IMR-90 (cell line): ENCODE measurements at regions not wholly inside any gene's neighbourhood (a gene's known extent, or its start where the extent isn't known, plus 50 kb on each side); places are given as distances from the start of the nearest gene placed in this dataset.

ENCODE experiments used
- ATAC-seq: fragments of 200-7000 bp; cut with Tn5 transposase; 2 replicates; pipeline ENCODE4 v1.9.1; 2020; ENCODE audit warnings: low read depth, mild to moderate bottlenecking, moderate library complexity
- BruUV-seq: library from RNA; stranded (reverse); fragments of 400-500 nt; replicated peaks from 2 replicates; lab custom pipeline; 2021; lab: Mats Ljungman, UMichigan
- CTCF ChIA-PET: fragments of 300-600 bp; formaldehyde crosslinking; extraction: SDS; loops from one replicate; lab custom pipeline; 2021; ENCODE audit warnings: antibody characterized with exemption; lab: Yijun Ruan, JAX
- POLR2A ChIA-PET: fragments of 300-600 bp; sonication (Branson Sonifier 250); formaldehyde crosslinking; loops from one replicate; lab custom pipeline; 2022; ENCODE audit warnings: antibody characterized with exemption; ENCODE audit not compliant: unreplicated experiment; lab: Charles Lee
- DNase-seq: peaks from one replicate; pipeline ENCODE4 v3.0.0; 2013
- H2AFZ ChIP-seq: replicated peaks from 2 replicates; pipeline ENCODE3; 2013; ENCODE audit warnings: low read length, mild to moderate bottlenecking; ENCODE audit not compliant: poor library complexity
- H2AK5ac ChIP-seq: 2 replicates; pipeline ENCODE4 v1.6.1; 2013; ENCODE audit warnings: low read depth, low read length, inconsistent platforms
- H2AK9ac ChIP-seq: replicated peaks from 2 replicates; pipeline ENCODE3; 2013; ENCODE audit warnings: mild to moderate bottlenecking, low read depth, low read length, moderate library complexity; ENCODE audit not compliant: poor library complexity
- H2BK120ac ChIP-seq: 2 replicates; pipeline ENCODE4 v1.6.1; 2013; ENCODE audit warnings: low read depth, low read length, inconsistent platforms
- H2BK15ac ChIP-seq: 3 replicates; pipeline ENCODE4 v1.6.1; 2013; ENCODE audit warnings: low read depth, low read length, inconsistent platforms
- H2BK20ac ChIP-seq: 2 replicates; pipeline ENCODE4 v1.6.1; 2013; ENCODE audit warnings: low read depth, mild to moderate bottlenecking, inconsistent platforms, low read length, moderate library complexity
- H2BK5ac ChIP-seq: 2 replicates; pipeline ENCODE4 v1.6.1; 2013; ENCODE audit warnings: mild to moderate bottlenecking, low read depth, low read length, inconsistent platforms; ENCODE audit not compliant: poor library complexity, severe bottlenecking
- H3K14ac ChIP-seq: replicated peaks from 2 replicates; pipeline ENCODE4 v1.6.1; 2013; ENCODE audit warnings: low read depth, low read length, inconsistent platforms
- H3K18ac ChIP-seq: 2 replicates; pipeline ENCODE4 v1.6.1; 2013; ENCODE audit warnings: low read depth, low read length, control low read depth
- H3K23ac ChIP-seq: 2 replicates; pipeline ENCODE4 v1.6.1; 2013; ENCODE audit warnings: low read depth, low read length, inconsistent platforms
- H3K27ac ChIP-seq: 2 replicates; pipeline ENCODE4 v1.5.1; 2013; ENCODE audit warnings: mild to moderate bottlenecking, control low read depth, low read length; ENCODE audit not compliant: insufficient read depth
- H3K27me3 ChIP-seq: 2 replicates; pipeline ENCODE4 v1.6.1; 2013; ENCODE audit warnings: low read length; ENCODE audit not compliant: control insufficient read depth, insufficient read depth
- H3K36me3 ChIP-seq: 2 replicates; pipeline ENCODE4 v1.6.1; 2013; ENCODE audit warnings: low read length, mixed read lengths; ENCODE audit not compliant: control insufficient read depth, insufficient read depth
- H3K4ac ChIP-seq: 2 replicates; pipeline ENCODE4 v1.6.1; 2013; ENCODE audit warnings: low read depth, low read length, inconsistent platforms
- H3K4me1 ChIP-seq: 2 replicates; pipeline ENCODE4 v1.6.1; 2013; ENCODE audit warnings: low read length, mixed read lengths; ENCODE audit not compliant: control insufficient read depth, insufficient read depth
- H3K4me2 ChIP-seq: 2 replicates; pipeline ENCODE4 v1.6.1; 2013; ENCODE audit warnings: low read depth, mild to moderate bottlenecking, control low read depth, low read length, moderate library complexity
- H3K4me3 ChIP-seq: 2 replicates; pipeline ENCODE4 v1.5.1; 2013; ENCODE audit warnings: low read depth, mild to moderate bottlenecking, control low read depth, low read length, moderate library complexity; ENCODE audit not compliant: insufficient read depth
- H3K56ac ChIP-seq: 2 replicates; pipeline ENCODE4 v1.6.1; 2013; ENCODE audit warnings: low read length, inconsistent platforms; ENCODE audit not compliant: insufficient read depth; ENCODE audit errors: extremely low read depth
- H3K79me1 ChIP-seq, 2 experiments: 2 replicates each; pipeline ENCODE4 v1.6.1; 2013; ENCODE audit warnings: low read length in 2 of 2, inconsistent platforms in 1 of 2, low read depth in 1 of 2
- H3K9ac ChIP-seq: 2 replicates; pipeline ENCODE4 v1.6.1; 2013; ENCODE audit warnings: low read depth, low read length, control low read depth
- H3K9me1 ChIP-seq: 2 replicates; pipeline ENCODE4 v1.6.1; 2013; ENCODE audit warnings: low read length, inconsistent platforms; ENCODE audit not compliant: insufficient read depth
- H3K9me3 ChIP-seq: 2 replicates; pipeline ENCODE4 v1.6.1; 2013; ENCODE audit warnings: low read length; ENCODE audit not compliant: control insufficient read depth, insufficient read depth
- H4K20me1 ChIP-seq: 2 replicates; pipeline ENCODE4 v1.6.1; 2013; ENCODE audit warnings: low read length, inconsistent platforms; ENCODE audit not compliant: insufficient read depth
- H4K5ac ChIP-seq: 2 replicates; pipeline ENCODE4 v1.6.1; 2013; ENCODE audit warnings: mild to moderate bottlenecking, low read depth, low read length, control low read depth
- H4K8ac ChIP-seq, 2 experiments: 2 replicates each; pipeline ENCODE4 v1.6.1; 2013; ENCODE audit warnings: low read depth in 2 of 2, low read length in 2 of 2, control low read depth in 1 of 2, inconsistent platforms in 1 of 2
- H4K91ac ChIP-seq: 2 replicates; pipeline ENCODE4 v1.6.1; 2013; ENCODE audit warnings: low read depth, low read length, inconsistent platforms; ENCODE audit not compliant: insufficient read depth
- BHLHE40 ChIP-seq: fragments of 150-350 bp; IDR thresholded peaks from 2 replicates; pipeline ENCODE4 v1.6.1; 2016; ENCODE audit warnings: mild to moderate bottlenecking, low read depth, low read length
- CEBPB ChIP-seq: IDR thresholded peaks from 2 replicates; pipeline ENCODE4 v1.6.1; 2012; ENCODE audit warnings: low read depth, low read length, improper control_type of control experiment
- CHD1 ChIP-seq: IDR thresholded peaks from 2 replicates; pipeline ENCODE4 v1.6.1; 2012; ENCODE audit warnings: low read depth, low read length, improper control_type of control experiment
- FOS ChIP-seq: fragments of 150-350 bp; IDR thresholded peaks from 2 replicates; pipeline ENCODE4 v1.6.1; 2016; ENCODE audit warnings: low read depth, low read length
- MAFK ChIP-seq: IDR thresholded peaks from 2 replicates; pipeline ENCODE4 v1.6.1; 2012; ENCODE audit warnings: low read depth, low read length, improper control_type of control experiment
- MXI1 ChIP-seq: IDR thresholded peaks from 2 replicates; pipeline ENCODE4 v1.6.1; 2012; ENCODE audit warnings: low read depth, mild to moderate bottlenecking, low read length, moderate library complexity, borderline replicate concordance
- NFE2L2 ChIP-seq: fragments of 150-350 bp; IDR thresholded peaks from 2 replicates; pipeline ENCODE4 v1.6.1; 2016; ENCODE audit warnings: low read depth, mild to moderate bottlenecking, low read length
- POLR2A ChIP-seq: IDR thresholded peaks from 2 replicates; pipeline ENCODE4 v1.6.1; 2012; ENCODE audit warnings: mild to moderate bottlenecking, low read depth, low read length
- RCOR1 ChIP-seq: IDR thresholded peaks from 2 replicates; pipeline ENCODE4 v1.6.1; 2012; ENCODE audit warnings: mild to moderate bottlenecking, low read length, improper control_type of control experiment; ENCODE audit not compliant: insufficient replicate concordance
- RFX5 ChIP-seq: IDR thresholded peaks from 2 replicates; pipeline ENCODE4 v1.8.0; 2012; ENCODE audit warnings: low read depth, mild to moderate bottlenecking, low read length, moderate library complexity
- SMC3 ChIP-seq: fragments of 150-350 bp; IDR thresholded peaks from 2 replicates; pipeline ENCODE4 v1.6.1; 2016; ENCODE audit warnings: low read depth, mild to moderate bottlenecking, antibody characterized with exemption, low read length, moderate library complexity
- WGBS, 2 experiments: methylation state at CpG; one replicate each; pipeline versions ENCODE4 v1.1.5 to v1.1.7; 2013; ENCODE audit warnings: missing lambda C conversion rate in 2 of 2; ENCODE audit not compliant: insufficient read length in 1 of 2; ENCODE audit errors: extremely low coverage in 2 of 2; 5-methylcytosine and 5-hydroxymethylcytosine counted together
- dilution Hi-C: fragments of 300-500 bp; cut with HindIII; formaldehyde crosslinking; loops from one replicate; pipeline ENCODE4 v1.14.3; 2018; ENCODE audit warnings: low sequenced_read_pairs; ENCODE audit not compliant: unreplicated experiment
- in situ Hi-C: fragments of 300-500 bp; cut with MboI; formaldehyde crosslinking; loops from 3 replicates; pipeline ENCODE4 v1.14.3; 2019; ENCODE audit warnings: low sequenced_read_pairs, inconsistent platforms, mixed read lengths
- intact Hi-C: fragments of 100-400 bp; cut with micrococcal nuclease; formaldehyde crosslinking; loops from 2 replicates; pipeline ENCODE4 v1.10.0; 2022
- TF ChIP-seq, protein P1 (sequence below): fragments of 150-350 bp; IDR thresholded peaks from 2 replicates; pipeline ENCODE4 v1.6.1; 2016; ENCODE audit warnings: low read depth, mild to moderate bottlenecking, low read length, moderate library complexity, borderline replicate concordance
- TF ChIP-seq, protein P2 (sequence below): fragments of 150-350 bp; IDR thresholded peaks from 2 replicates; pipeline ENCODE4 v1.6.1; 2017; ENCODE audit warnings: mild to moderate bottlenecking, antibody characterized with exemption, low read length, low read depth
- TF ChIP-seq, protein P3 (sequence below): conservative IDR thresholded peaks from 2 replicates; pipeline ENCODE4 v1.5.1; 2012; ENCODE audit warnings: mild to moderate bottlenecking, low read depth, low read length, improper control_type of control experiment

- DNase-seq, result peak; percentile 19
- Histone ChIP-seq H2BK5ac (peak overlapping the region; percentile 24), H3K56ac (no peak overlapping the region), H2BK20ac (no peak overlapping the region), H3K4me1 (no peaks in the 10 kb centered on the region), H3K14ac (no peak overlapping the region), H3K9me3 (no peaks in the 10 kb centered on the region), H2AK5ac (no peak overlapping the region), H3K23ac (no peak overlapping the region), H3K36me3 (no peaks in the 10 kb centered on the region), H2BK15ac (no peak overlapping the region), H4K91ac (no peak overlapping the region), H3K4ac (no peak overlapping the region), H3K18ac (no peak overlapping the region), H2AK9ac (no peak overlapping the region), H4K5ac (no peak overlapping the region), H3K27me3 (no peaks in the 10 kb centered on the region), H3K9ac (no peak overlapping the region), H4K20me1 (no peaks in the 10 kb centered on the region), H3K4me3 (no peak overlapping the region), H3K79me1 (peaks cover 0 to 3% of the 10 kb centered on the region in 2 experiments; a peak in 1 of 4 replicates), H2AFZ (no peak overlapping the region), H4K8ac (no peak overlapping the region), H3K27ac (no peak overlapping the region), H3K4me2 (no peak overlapping the region; the same call in 1 of the 2 replicates), H3K9me1 (no peaks in the 10 kb centered on the region), H2BK120ac (no peak overlapping the region)
- no peak for TF ChIP-seq NFE2L2
- no peak for TF ChIP-seq CHD1
- no peak for TF ChIP-seq FOS
- no peak for TF ChIP-seq CEBPB
- TF ChIP-seq POLR2A, result no peak
- no peak for TF ChIP-seq SMC3
- TF ChIP-seq MXI1, result no peak
- TF ChIP-seq BHLHE40, result no peak
- TF ChIP-seq, protein P1, sequence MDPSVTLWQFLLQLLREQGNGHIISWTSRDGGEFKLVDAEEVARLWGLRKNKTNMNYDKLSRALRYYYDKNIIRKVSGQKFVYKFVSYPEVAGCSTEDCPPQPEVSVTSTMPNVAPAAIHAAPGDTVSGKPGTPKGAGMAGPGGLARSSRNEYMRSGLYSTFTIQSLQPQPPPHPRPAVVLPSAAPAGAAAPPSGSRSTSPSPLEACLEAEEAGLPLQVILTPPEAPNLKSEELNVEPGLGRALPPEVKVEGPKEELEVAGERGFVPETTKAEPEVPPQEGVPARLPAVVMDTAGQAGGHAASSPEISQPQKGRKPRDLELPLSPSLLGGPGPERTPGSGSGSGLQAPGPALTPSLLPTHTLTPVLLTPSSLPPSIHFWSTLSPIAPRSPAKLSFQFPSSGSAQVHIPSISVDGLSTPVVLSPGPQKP, result no peak
- TF ChIP-seq RFX5, result no peak
- TF ChIP-seq, protein P2, sequence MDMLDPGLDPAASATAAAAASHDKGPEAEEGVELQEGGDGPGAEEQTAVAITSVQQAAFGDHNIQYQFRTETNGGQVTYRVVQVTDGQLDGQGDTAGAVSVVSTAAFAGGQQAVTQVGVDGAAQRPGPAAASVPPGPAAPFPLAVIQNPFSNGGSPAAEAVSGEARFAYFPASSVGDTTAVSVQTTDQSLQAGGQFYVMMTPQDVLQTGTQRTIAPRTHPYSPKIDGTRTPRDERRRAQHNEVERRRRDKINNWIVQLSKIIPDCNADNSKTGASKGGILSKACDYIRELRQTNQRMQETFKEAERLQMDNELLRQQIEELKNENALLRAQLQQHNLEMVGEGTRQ, result no peak
- TF ChIP-seq, protein P3, sequence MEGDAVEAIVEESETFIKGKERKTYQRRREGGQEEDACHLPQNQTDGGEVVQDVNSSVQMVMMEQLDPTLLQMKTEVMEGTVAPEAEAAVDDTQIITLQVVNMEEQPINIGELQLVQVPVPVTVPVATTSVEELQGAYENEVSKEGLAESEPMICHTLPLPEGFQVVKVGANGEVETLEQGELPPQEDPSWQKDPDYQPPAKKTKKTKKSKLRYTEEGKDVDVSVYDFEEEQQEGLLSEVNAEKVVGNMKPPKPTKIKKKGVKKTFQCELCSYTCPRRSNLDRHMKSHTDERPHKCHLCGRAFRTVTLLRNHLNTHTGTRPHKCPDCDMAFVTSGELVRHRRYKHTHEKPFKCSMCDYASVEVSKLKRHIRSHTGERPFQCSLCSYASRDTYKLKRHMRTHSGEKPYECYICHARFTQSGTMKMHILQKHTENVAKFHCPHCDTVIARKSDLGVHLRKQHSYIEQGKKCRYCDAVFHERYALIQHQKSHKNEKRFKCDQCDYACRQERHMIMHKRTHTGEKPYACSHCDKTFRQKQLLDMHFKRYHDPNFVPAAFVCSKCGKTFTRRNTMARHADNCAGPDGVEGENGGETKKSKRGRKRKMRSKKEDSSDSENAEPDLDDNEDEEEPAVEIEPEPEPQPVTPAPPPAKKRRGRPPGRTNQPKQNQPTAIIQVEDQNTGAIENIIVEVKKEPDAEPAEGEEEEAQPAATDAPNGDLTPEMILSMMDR, result no peak
- TF ChIP-seq MAFK, result no peak
- TF ChIP-seq RCOR1, result no peak
- 0 out of 2 replicates have a peak, but pooled peaks have one; percentile 42 for ATAC-seq
- intact Hi-C loops (no loop called here), in situ Hi-C loops (no loop called here), dilution Hi-C loops (no loop called here)
- WGBS, 2 experiments, result 80% methylated on average over 1 of the region's 1 CpG; no CpG with 5 or more reads in 1 of the 2 experiments
- ChIA-PET POLR2A (no interaction called here), CTCF (interaction anchor here (0.6 kb wide), 1 partner anchor 140 kb away, joined by 4 read pairs; no protein-coding TSS in a partner anchor)
- BruUV-seq, result no TSS peak
Measured at GRCh38 chr3:104896624-104897023, 470.1 kb upstream of the ALCAM start.
